ENCODE measurements at regions not wholly inside any gene's neighbourhood (a gene's known extent, or its start where the extent isn't known, plus 50 kb on each side); places are given as distances from the start of the nearest gene placed in this dataset.

DNA sequence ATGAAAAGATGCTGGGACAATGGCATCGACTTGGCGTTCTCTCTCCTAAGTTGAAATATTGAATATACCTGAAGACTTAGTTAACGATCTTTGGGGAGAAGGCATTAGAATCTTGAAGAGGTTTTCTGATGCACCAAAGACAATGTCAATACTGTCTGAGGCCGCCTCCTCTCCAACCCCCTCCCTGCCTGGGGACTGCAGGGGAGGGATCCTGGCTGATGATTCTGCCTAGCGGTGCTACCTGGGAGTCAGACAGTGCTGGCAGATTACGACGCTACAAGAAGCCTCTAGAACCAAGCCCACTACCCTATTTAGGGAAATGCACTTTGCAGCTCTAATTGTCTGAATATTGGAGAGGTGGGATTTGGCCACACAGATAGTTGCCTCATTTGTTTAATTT is 145.6 kb upstream of the HABP2 start:
- no peak overlapping the region for H3K4me3 ChIP-seq (ENCODE audit: low read depth in 1 of 2, low read length in 2 of 2)
- H3K9me3 ChIP-seq (ENCODE audit: insufficient read depth, low read length, severe bottlenecking): no peaks in the 10 kb centered on the region
- H2AFZ ChIP-seq (ENCODE audit: low read depth, low read length): no peak overlapping the region
- no peaks in the 10 kb centered on the region for H3K27me3 ChIP-seq (ENCODE audit: insufficient read depth, low read length, poor library complexity)
- no peak for ATAC-seq (ENCODE audit: insufficient read depth, low read depth)
- no peak for DNase-seq
- no peak overlapping the region for H3K4me2 ChIP-seq (ENCODE audit: insufficient read depth, low read length)
- H3K27ac ChIP-seq (ENCODE audit: low read length): no peak overlapping the region
- no peaks in the 10 kb centered on the region for H3K36me3 ChIP-seq (ENCODE audit: insufficient read depth, low read length)
- H3K79me2 ChIP-seq (ENCODE audit: insufficient read depth, low read length): no peaks in the 10 kb centered on the region
- H3K9ac ChIP-seq (ENCODE audit: low read depth, low read length): no peak overlapping the region
- H3K4me1 ChIP-seq (ENCODE audit: insufficient read depth, low read length): no peaks in the 10 kb centered on the region
- TF ChIP-seq, protein P1, sequence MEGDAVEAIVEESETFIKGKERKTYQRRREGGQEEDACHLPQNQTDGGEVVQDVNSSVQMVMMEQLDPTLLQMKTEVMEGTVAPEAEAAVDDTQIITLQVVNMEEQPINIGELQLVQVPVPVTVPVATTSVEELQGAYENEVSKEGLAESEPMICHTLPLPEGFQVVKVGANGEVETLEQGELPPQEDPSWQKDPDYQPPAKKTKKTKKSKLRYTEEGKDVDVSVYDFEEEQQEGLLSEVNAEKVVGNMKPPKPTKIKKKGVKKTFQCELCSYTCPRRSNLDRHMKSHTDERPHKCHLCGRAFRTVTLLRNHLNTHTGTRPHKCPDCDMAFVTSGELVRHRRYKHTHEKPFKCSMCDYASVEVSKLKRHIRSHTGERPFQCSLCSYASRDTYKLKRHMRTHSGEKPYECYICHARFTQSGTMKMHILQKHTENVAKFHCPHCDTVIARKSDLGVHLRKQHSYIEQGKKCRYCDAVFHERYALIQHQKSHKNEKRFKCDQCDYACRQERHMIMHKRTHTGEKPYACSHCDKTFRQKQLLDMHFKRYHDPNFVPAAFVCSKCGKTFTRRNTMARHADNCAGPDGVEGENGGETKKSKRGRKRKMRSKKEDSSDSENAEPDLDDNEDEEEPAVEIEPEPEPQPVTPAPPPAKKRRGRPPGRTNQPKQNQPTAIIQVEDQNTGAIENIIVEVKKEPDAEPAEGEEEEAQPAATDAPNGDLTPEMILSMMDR (IDR thresholded peaks at IDR 0.05; ENCODE audit: borderline replicate concordance, extremely low read depth, low read length, poor library complexity, severe bottlenecking): no peak
- no peak for TF ChIP-seq EZH2 (IDR thresholded peaks at IDR 0.05; ENCODE audit: borderline replicate concordance, low read depth, low read length, severe bottlenecking)
- no peaks in the 10 kb centered on the region for H4K20me1 ChIP-seq (ENCODE audit: insufficient read depth, low read length)

DNA sequence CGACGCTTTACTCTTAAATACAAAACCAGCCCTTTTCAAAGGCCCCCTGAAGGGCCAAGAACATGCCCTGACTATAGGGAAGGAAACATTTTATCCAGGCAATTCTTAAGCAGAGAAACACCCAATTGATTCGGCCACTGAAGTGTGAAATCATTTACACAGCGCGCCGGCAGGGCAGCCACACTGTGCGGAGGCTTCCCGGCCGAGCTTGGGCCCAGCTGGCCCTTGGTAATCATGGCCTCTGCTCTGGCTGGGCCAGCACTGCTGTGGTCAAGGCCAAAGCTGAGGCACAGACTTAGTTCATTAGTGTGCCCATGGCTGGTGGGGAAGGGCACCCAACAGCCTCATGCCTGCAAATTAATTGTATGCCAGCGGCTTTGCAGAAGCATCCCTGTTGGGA is 143.7 kb upstream of the HABP2 start:
- DNase-seq (no peak), ATAC-seq (ENCODE audit: insufficient read depth, low read depth) (no peak)
- Histone ChIP-seq H3K9me3 (ENCODE audit: insufficient read depth, low read length, severe bottlenecking) (no peaks in the 10 kb centered on the region), H3K27me3 (ENCODE audit: insufficient read depth, low read length, poor library complexity) (no peaks in the 10 kb centered on the region), H2AFZ (ENCODE audit: low read depth, low read length) (no peak overlapping the region), H3K36me3 (ENCODE audit: insufficient read depth, low read length) (no peaks in the 10 kb centered on the region), H3K79me2 (ENCODE audit: insufficient read depth, low read length) (no peaks in the 10 kb centered on the region), H4K20me1 (ENCODE audit: insufficient read depth, low read length) (no peaks in the 10 kb centered on the region), H3K4me2 (ENCODE audit: insufficient read depth, low read length) (no peak overlapping the region), H3K27ac (ENCODE audit: low read length) (no peak overlapping the region), H3K4me3 (ENCODE audit: low read depth in 1 of 2, low read length in 2 of 2) (no peak overlapping the region), H3K9ac (ENCODE audit: low read depth, low read length) (no peak overlapping the region), H3K4me1 (ENCODE audit: insufficient read depth, low read length) (no peaks in the 10 kb centered on the region)
- TF ChIP-seq, protein P1 (IDR thresholded peaks at IDR 0.05; ENCODE audit: borderline replicate concordance, extremely low read depth, low read length, poor library complexity, severe bottlenecking): no peak
- TF ChIP-seq EZH2 (IDR thresholded peaks at IDR 0.05; ENCODE audit: borderline replicate concordance, low read depth, low read length, severe bottlenecking): no peak

DNA sequence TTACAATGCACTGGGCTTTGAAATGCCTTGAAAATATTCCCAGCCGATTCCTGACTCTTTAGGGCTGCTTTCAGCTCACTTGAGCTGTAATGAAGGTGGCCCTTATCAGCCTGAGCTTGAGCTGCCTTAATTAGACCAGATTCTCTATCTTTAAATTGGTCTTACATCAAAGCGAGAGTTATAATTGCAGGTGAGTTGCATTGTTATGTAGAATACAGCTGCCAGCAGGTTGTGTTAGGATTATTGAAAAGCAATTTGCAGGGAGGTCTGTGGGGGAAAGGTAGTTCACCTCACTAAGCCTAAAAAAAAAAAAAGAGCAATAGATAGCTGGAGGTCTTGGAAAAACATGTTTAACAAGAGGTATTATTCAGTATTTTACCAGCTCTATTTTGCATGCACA is 142.2 kb upstream of the HABP2 start:
- Histone ChIP-seq H3K9ac (ENCODE audit: low read depth, low read length) (no peak overlapping the region), H3K79me2 (ENCODE audit: insufficient read depth, low read length) (no peaks in the 10 kb centered on the region), H3K9me3 (ENCODE audit: insufficient read depth, low read length, severe bottlenecking) (no peaks in the 10 kb centered on the region), H3K27ac (ENCODE audit: low read length) (no peak overlapping the region), H2AFZ (ENCODE audit: low read depth, low read length) (no peak overlapping the region), H4K20me1 (ENCODE audit: insufficient read depth, low read length) (no peaks in the 10 kb centered on the region), H3K4me1 (ENCODE audit: insufficient read depth, low read length) (no peaks in the 10 kb centered on the region), H3K36me3 (ENCODE audit: insufficient read depth, low read length) (no peaks in the 10 kb centered on the region), H3K27me3 (ENCODE audit: insufficient read depth, low read length, poor library complexity) (no peaks in the 10 kb centered on the region), H3K4me3 (ENCODE audit: low read depth in 1 of 2, low read length in 2 of 2) (no peak overlapping the region), H3K4me2 (ENCODE audit: insufficient read depth, low read length) (no peak overlapping the region)
- DNase-seq (no peak), ATAC-seq (ENCODE audit: insufficient read depth, low read depth) (no peak)
- TF ChIP-seq, protein P1 (IDR thresholded peaks at IDR 0.05; ENCODE audit: borderline replicate concordance, extremely low read depth, low read length, poor library complexity, severe bottlenecking): no peak
- TF ChIP-seq EZH2 (IDR thresholded peaks at IDR 0.05; ENCODE audit: borderline replicate concordance, low read depth, low read length, severe bottlenecking): no peak

DNA sequence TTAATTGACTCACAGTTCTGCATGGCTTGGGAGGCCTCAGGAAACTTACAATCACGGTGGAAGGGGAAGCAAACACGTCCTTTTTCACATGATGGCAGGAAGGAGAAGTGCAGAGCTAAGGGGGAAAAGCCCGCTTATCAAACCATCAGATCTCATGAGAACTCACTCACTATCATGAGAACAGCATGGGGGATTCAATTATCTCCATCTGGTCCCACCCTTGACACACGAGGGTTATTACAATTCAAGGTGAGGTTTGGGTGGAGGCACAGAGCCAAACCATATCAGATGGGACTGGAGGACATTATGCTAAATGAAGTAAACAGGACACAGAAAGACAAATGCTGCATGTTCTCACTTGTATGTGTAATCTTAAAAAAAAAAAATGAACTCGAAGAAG is 141.4 kb upstream of the HABP2 start:
- no peaks in the 10 kb centered on the region for H3K27me3 ChIP-seq (ENCODE audit: insufficient read depth, low read length, poor library complexity)
- no peaks in the 10 kb centered on the region for H4K20me1 ChIP-seq (ENCODE audit: insufficient read depth, low read length)
- H3K4me1 ChIP-seq (ENCODE audit: insufficient read depth, low read length): no peaks in the 10 kb centered on the region
- no peaks in the 10 kb centered on the region for H3K36me3 ChIP-seq (ENCODE audit: insufficient read depth, low read length)
- H3K79me2 ChIP-seq (ENCODE audit: insufficient read depth, low read length): no peaks in the 10 kb centered on the region
- no peak overlapping the region for H3K4me2 ChIP-seq (ENCODE audit: insufficient read depth, low read length)
- no peak overlapping the region for H3K4me3 ChIP-seq (ENCODE audit: low read depth in 1 of 2, low read length in 2 of 2)
- no peak overlapping the region for H2AFZ ChIP-seq (ENCODE audit: low read depth, low read length)
- DNase-seq (no peak), ATAC-seq (ENCODE audit: insufficient read depth, low read depth) (no peak)
- H3K27ac ChIP-seq (ENCODE audit: low read length): no peak overlapping the region
- no peaks in the 10 kb centered on the region for H3K9me3 ChIP-seq (ENCODE audit: insufficient read depth, low read length, severe bottlenecking)
- TF ChIP-seq, protein P1 (IDR thresholded peaks at IDR 0.05; ENCODE audit: borderline replicate concordance, extremely low read depth, low read length, poor library complexity, severe bottlenecking): no peak
- TF ChIP-seq EZH2 (IDR thresholded peaks at IDR 0.05; ENCODE audit: borderline replicate concordance, low read depth, low read length, severe bottlenecking): no peak
- no peak overlapping the region for H3K9ac ChIP-seq (ENCODE audit: low read depth, low read length)
